ENCODE measurements at regions not wholly inside any gene's neighbourhood (a gene's known extent, or its start where the extent isn't known, plus 50 kb on each side); places are given as distances from the start of the nearest gene placed in this dataset.

DNA sequence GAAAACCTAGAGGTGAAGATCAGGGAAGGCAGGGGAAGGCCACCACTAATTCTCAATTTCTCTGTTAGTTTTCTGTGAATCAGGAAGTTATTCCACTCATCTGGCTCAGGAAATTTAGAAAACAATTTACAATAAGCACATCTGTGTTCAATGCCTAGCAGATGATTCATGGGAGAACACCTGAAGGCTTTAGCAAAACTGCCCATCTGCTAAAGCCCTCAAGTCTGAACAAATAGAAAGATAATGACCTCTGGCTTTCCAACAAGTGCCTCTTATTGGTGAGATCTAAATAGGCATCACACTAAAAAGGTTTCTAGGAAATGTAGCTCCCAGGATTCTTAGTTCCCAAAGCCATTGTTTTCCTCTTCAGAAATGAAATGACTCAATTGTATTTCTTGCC, 122.1 kb upstream of the GNPDA2 start:
- H3K4me3 ChIP-seq (ENCODE audit: low read depth, low read length), result no peak overlapping the region
- DNase-seq (ENCODE audit: low read depth), result no peak
- no peak for TF ChIP-seq CTCF (conservative IDR thresholded peaks at IDR 0.05; ENCODE audit: low read depth, low read length)

DNA sequence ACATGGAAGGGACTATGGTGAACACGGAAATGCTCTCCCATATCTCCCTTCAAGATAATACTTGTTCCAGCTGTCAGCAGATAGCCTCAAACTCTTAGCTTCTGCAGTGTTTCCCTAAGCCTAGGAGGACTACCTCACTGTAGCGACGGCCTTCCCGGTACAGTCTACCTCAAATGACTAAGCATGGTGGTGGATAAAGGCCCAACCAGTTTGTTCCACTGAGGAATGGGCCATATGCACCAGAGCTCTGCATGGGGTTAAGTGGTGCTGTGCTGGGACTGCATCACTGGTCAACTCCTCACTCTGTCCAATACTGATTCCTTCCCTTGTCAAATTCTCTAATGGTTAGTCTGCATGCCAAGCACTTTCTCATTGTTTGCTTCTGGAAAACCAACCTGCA, 119.6 kb upstream of the GNPDA2 start:
- TF ChIP-seq CTCF (conservative IDR thresholded peaks at IDR 0.05; ENCODE audit: low read depth, low read length), result no peak
- no peak for DNase-seq (ENCODE audit: low read depth)
- H3K4me3 ChIP-seq (ENCODE audit: low read depth, low read length), result no peak overlapping the region

- no peak overlapping the region for H3K4me3 ChIP-seq (ENCODE audit: low read depth, low read length)
- no peak for DNase-seq (ENCODE audit: low read depth)
- no peak for TF ChIP-seq CTCF (conservative IDR thresholded peaks at IDR 0.05; ENCODE audit: low read depth, low read length)
Observed at GRCh38 chr4:44845309-44845708, 119.0 kb upstream of the GNPDA2 start.

DNA sequence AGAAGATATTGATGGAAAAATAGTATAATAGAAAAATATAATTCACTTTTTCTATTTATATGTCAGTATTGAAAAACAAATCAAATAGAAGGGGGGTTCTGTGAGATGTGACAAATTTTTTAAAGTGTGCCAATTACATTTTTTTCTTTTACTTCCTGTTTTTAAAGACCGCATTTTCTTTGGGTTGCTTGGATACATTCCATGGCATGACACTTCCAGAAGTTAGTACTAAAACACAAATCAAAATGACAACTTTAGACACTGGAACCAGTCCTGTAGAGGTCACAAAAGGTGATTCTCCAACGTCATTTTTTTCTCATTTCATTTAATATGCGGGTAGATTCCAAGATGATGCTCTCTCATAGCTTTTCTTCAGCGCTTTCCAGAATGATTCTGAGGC, 116.2 kb upstream of the GNPDA2 start:
- DNase-seq (ENCODE audit: low read depth), result no peak
- no peak for TF ChIP-seq CTCF (conservative IDR thresholded peaks at IDR 0.05; ENCODE audit: low read depth, low read length)

GRCh38 chr4:44817930-44818329, 91.6 kb upstream of the GNPDA2 start:
- no peak for TF ChIP-seq CTCF (conservative IDR thresholded peaks at IDR 0.05; ENCODE audit: low read depth, low read length)
- DNase-seq (ENCODE audit: low read depth), result no peak
- no peak overlapping the region for H3K4me3 ChIP-seq (ENCODE audit: low read depth, low read length)

More for the DNA sequence above, 116.2 kb upstream of the GNPDA2 start:
- no peak overlapping the region for H3K4me3 ChIP-seq (ENCODE audit: low read depth, low read length)

DNA sequence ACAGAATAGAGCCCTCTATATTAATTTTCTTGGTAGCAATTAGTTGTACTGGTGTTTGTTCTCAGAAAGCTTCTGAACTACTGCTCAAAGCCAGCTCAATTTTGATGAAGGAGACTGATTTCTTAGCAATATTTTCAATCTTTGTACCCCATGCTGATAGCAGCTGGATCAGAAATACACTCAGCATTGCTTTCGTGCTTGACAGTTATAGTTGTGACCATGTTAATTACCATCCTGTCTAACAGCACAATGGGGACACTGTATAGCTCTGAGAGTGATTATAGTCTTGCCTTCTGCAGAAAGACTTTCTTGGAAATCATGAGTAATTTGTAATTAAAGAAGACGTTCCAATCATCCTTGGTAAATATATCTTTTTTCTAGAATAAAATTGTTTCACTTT, 79.7 kb upstream of the GNPDA2 start:
- TF ChIP-seq CTCF (conservative IDR thresholded peaks at IDR 0.05; ENCODE audit: low read depth, low read length), result no peak
- no peak for DNase-seq (ENCODE audit: low read depth)

GRCh38 chr4:44804301-44804700, 77.9 kb upstream of the GNPDA2 start:
- no peak for TF ChIP-seq CTCF (conservative IDR thresholded peaks at IDR 0.05; ENCODE audit: low read depth, low read length)
- no peak overlapping the region for H3K4me3 ChIP-seq (ENCODE audit: low read depth, low read length)
- DNase-seq (ENCODE audit: low read depth), result no peak

More for the DNA sequence above, 79.7 kb upstream of the GNPDA2 start:
- H3K4me3 ChIP-seq (ENCODE audit: low read depth, low read length), result no peak overlapping the region

All from epithelial cell of proximal tubule (primary cell).